ENCODE measurements at regions not wholly inside any gene's neighbourhood (a gene's known extent, or its start where the extent isn't known, plus 50 kb on each side); places are given as distances from the start of the nearest gene placed in this dataset.

DNA sequence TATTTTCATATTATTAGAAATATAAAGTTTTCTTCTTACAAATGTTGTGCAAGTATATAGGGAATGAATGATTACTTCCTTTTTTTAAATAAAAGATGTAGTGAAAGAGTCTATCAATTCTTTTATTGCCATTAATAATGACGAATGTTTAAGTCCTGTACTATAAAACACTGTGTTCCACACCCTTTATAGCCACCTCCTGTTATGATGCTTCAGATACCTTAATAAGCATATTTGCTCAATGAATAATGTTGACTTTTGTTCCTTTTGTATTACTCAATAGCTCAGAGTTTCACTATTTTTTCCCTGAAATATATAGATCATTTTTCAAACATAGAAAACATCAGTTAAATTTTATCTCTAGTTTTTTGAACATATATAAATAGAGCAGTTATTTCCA is 378.2 kb upstream of the THBS1 start:
- no peak for TF ChIP-seq EZH2 (IDR thresholded peaks at IDR 0.05; ENCODE audit: borderline replicate concordance, insufficient read depth, low read length, poor library complexity, severe bottlenecking)
- TF ChIP-seq, protein P1, sequence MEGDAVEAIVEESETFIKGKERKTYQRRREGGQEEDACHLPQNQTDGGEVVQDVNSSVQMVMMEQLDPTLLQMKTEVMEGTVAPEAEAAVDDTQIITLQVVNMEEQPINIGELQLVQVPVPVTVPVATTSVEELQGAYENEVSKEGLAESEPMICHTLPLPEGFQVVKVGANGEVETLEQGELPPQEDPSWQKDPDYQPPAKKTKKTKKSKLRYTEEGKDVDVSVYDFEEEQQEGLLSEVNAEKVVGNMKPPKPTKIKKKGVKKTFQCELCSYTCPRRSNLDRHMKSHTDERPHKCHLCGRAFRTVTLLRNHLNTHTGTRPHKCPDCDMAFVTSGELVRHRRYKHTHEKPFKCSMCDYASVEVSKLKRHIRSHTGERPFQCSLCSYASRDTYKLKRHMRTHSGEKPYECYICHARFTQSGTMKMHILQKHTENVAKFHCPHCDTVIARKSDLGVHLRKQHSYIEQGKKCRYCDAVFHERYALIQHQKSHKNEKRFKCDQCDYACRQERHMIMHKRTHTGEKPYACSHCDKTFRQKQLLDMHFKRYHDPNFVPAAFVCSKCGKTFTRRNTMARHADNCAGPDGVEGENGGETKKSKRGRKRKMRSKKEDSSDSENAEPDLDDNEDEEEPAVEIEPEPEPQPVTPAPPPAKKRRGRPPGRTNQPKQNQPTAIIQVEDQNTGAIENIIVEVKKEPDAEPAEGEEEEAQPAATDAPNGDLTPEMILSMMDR (IDR thresholded peaks at IDR 0.05; ENCODE audit: poor library complexity, severe bottlenecking), result no peak
- TF ChIP-seq EP300 (conservative IDR thresholded peaks at IDR 0.05; ENCODE audit: poor library complexity, severe bottlenecking), result no peak
- no peak for TF ChIP-seq RAD21 (conservative IDR thresholded peaks at IDR 0.05)
- TF ChIP-seq MXI1 (conservative IDR thresholded peaks at IDR 0.05; ENCODE audit: poor library complexity, severe bottlenecking), result no peak
- TF ChIP-seq POLR2AphosphoS5 (IDR thresholded peaks at IDR 0.05), result no peak
- TF ChIP-seq, protein P2, sequence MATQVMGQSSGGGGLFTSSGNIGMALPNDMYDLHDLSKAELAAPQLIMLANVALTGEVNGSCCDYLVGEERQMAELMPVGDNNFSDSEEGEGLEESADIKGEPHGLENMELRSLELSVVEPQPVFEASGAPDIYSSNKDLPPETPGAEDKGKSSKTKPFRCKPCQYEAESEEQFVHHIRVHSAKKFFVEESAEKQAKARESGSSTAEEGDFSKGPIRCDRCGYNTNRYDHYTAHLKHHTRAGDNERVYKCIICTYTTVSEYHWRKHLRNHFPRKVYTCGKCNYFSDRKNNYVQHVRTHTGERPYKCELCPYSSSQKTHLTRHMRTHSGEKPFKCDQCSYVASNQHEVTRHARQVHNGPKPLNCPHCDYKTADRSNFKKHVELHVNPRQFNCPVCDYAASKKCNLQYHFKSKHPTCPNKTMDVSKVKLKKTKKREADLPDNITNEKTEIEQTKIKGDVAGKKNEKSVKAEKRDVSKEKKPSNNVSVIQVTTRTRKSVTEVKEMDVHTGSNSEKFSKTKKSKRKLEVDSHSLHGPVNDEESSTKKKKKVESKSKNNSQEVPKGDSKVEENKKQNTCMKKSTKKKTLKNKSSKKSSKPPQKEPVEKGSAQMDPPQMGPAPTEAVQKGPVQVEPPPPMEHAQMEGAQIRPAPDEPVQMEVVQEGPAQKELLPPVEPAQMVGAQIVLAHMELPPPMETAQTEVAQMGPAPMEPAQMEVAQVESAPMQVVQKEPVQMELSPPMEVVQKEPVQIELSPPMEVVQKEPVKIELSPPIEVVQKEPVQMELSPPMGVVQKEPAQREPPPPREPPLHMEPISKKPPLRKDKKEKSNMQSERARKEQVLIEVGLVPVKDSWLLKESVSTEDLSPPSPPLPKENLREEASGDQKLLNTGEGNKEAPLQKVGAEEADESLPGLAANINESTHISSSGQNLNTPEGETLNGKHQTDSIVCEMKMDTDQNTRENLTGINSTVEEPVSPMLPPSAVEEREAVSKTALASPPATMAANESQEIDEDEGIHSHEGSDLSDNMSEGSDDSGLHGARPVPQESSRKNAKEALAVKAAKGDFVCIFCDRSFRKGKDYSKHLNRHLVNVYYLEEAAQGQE (IDR thresholded peaks at IDR 0.05; ENCODE audit: borderline replicate concordance), result no peak
- no peak for TF ChIP-seq TAF1 (IDR thresholded peaks at IDR 0.05; ENCODE audit: low read depth)
- no peak for TF ChIP-seq SMC3 (conservative IDR thresholded peaks at IDR 0.05; ENCODE audit: poor library complexity)
